Tibial artery (tissue), 4 donors: ENCODE measurements at regions not wholly inside any gene's neighbourhood (a gene's known extent, or its start where the extent isn't known, plus 50 kb on each side); places are given as distances from the start of the nearest gene placed in this dataset.

Experiments
- DNase-seq, 2 donors: peaks; one replicate each; pipeline ENCODE4 v3.0.0-alpha.2; 2019
- H3K27ac ChIP-seq, 2 donors: fragments of 200-600 bp; sonication (generic) in 1 of 2; 1 replicate in 1 of 2; 2 replicates in 1 of 2; pipeline ENCODE4 v1.5.1; 2018 to 2019; ENCODE audit warnings: mild to moderate bottlenecking in 1 of 2
- H3K27me3 ChIP-seq, 2 donors: fragments of 200-600 bp; sonication (generic) in 1 of 2; one replicate each; pipeline versions ENCODE4 v1.5.1 to v1.6.0; 2016 to 2019
- H3K36me3 ChIP-seq, 3 donors: fragments of 200-600 bp; sonication (generic) in 2 of 3; one replicate each; pipeline ENCODE4 v1.5.1; 2016 to 2019; ENCODE audit warnings: mild to moderate bottlenecking in 2 of 3
- H3K4me1 ChIP-seq, 4 donors: fragments of 200-600 bp; sonication (generic) in 2 of 4; 1 replicate in 3 of 4; 2 replicates in 1 of 4; pipeline ENCODE4 v1.5.1; 2016 to 2019
- H3K4me3 ChIP-seq, 2 donors: fragments of 200-600 bp; sonication (generic) in 1 of 2; 1 replicate in 1 of 2; 2 replicates in 1 of 2; pipeline ENCODE4 v1.5.1; 2018 to 2019; ENCODE audit warnings: mild to moderate bottlenecking in 2 of 2
- H3K9me3 ChIP-seq, 3 donors: fragments of 200-600 bp; sonication (generic) in 1 of 3; one replicate each; pipeline ENCODE4 v1.5.1; 2016 to 2019
- CTCF ChIP-seq, 2 experiments: fragments of 200-600 bp in 1 of 2; fragments of 450-650 bp in 1 of 2; IDR thresholded peaks; one replicate each; pipeline ENCODE4 v1.5.1; 2017 to 2019; ENCODE audit warnings: antibody characterized with exemption in 2 of 2, mild to moderate bottlenecking in 1 of 2, moderate library complexity in 1 of 2
- intact Hi-C: fragments of 100-400 bp; cut with DNase I; formaldehyde crosslinking; loops from one replicate; pipeline ENCODE4 v1.15.0; 2023; ENCODE audit warnings: low total_unique reads

- H3K36me3 ChIP-seq: no peaks in the 10 kb centered on the region
- H3K9me3 ChIP-seq: no peaks in the 10 kb centered on the region
- H3K4me3 ChIP-seq: no peak overlapping the region
- no peaks in the 10 kb centered on the region for H3K4me1 ChIP-seq
- H3K27me3 ChIP-seq: peaks cover 0 to 5% of the 10 kb centered on the region in 2 donors
- DNase-seq: no peak
- TF ChIP-seq CTCF (IDR thresholded peaks at IDR 0.05): no peak
- H3K27ac ChIP-seq: no peak overlapping the region
- intact Hi-C loops: loop anchor here (10.0 kb wide), 1 partner anchor 693 kb away; no protein-coding TSS in a partner anchor
Observed at GRCh38 chr2:852168-852567, 98.5 kb upstream of the SNTG2 start.

- TF ChIP-seq CTCF (IDR thresholded peaks at IDR 0.05): no peak
- H3K27me3 ChIP-seq: peaks cover 0 to 5% of the 10 kb centered on the region in 2 donors
- no peak overlapping the region for H3K4me3 ChIP-seq
- H3K36me3 ChIP-seq: no peaks in the 10 kb centered on the region
- no peak for DNase-seq
- intact Hi-C loops: loop anchor here (10.0 kb wide), 1 partner anchor 693 kb away; no protein-coding TSS in a partner anchor
- H3K27ac ChIP-seq: no peak overlapping the region
- H3K9me3 ChIP-seq: no peaks in the 10 kb centered on the region
- no peaks in the 10 kb centered on the region for H3K4me1 ChIP-seq
Observed at GRCh38 chr2:851680-852079, 99.0 kb upstream of the SNTG2 start.

- no peak for DNase-seq
- Histone ChIP-seq H3K4me3 (no peak overlapping the region), H3K27ac (no peak overlapping the region), H3K36me3 (no peaks in the 10 kb centered on the region), H3K9me3 (no peaks in the 10 kb centered on the region), H3K4me1 (no peaks in the 10 kb centered on the region), H3K27me3 (peaks cover 0 to 5% of the 10 kb centered on the region in 2 donors)
- intact Hi-C loops: loop anchor here (10.0 kb wide), 1 partner anchor 694 kb away; no protein-coding TSS in a partner anchor
- no peak for TF ChIP-seq CTCF (IDR thresholded peaks at IDR 0.05)
Observed at GRCh38 chr2:851078-851477, 99.6 kb upstream of the SNTG2 start.

- H3K36me3 ChIP-seq: no peaks in the 10 kb centered on the region
- H3K4me1 ChIP-seq: no peaks in the 10 kb centered on the region
- no peak overlapping the region for H3K4me3 ChIP-seq
- H3K27me3 ChIP-seq: peaks cover 0 to 5% of the 10 kb centered on the region in 2 donors
- no peak for DNase-seq
- no peak overlapping the region for H3K27ac ChIP-seq
- no peak for TF ChIP-seq CTCF (IDR thresholded peaks at IDR 0.05)
- H3K9me3 ChIP-seq: no peaks in the 10 kb centered on the region
- intact Hi-C loops: loop anchor here (10.0 kb wide), 1 partner anchor 694 kb away; no protein-coding TSS in a partner anchor
Observed at GRCh38 chr2:850429-850828, 100.2 kb upstream of the SNTG2 start.

GRCh38 chr2:848099-848498, 102.5 kb upstream of the SNTG2 start:
- Histone ChIP-seq H3K4me3 (no peak overlapping the region), H3K27ac (no peak overlapping the region), H3K4me1 (no peaks in the 10 kb centered on the region), H3K27me3 (peaks cover 0 to 5% of the 10 kb centered on the region in 2 donors), H3K36me3 (no peaks in the 10 kb centered on the region), H3K9me3 (no peaks in the 10 kb centered on the region)
- no peak for TF ChIP-seq CTCF (IDR thresholded peaks at IDR 0.05)
- intact Hi-C loops: no loop called here
- DNase-seq: no peak

GRCh38 chr2:847669-848068, 103.0 kb upstream of the SNTG2 start:
- Histone ChIP-seq H3K9me3 (no peaks in the 10 kb centered on the region), H3K27me3 (peaks cover 0 to 5% of the 10 kb centered on the region in 2 donors), H3K4me3 (no peak overlapping the region), H3K4me1 (no peaks in the 10 kb centered on the region), H3K36me3 (no peaks in the 10 kb centered on the region), H3K27ac (no peak overlapping the region)
- intact Hi-C loops: no loop called here
- no peak for TF ChIP-seq CTCF (IDR thresholded peaks at IDR 0.05)
- DNase-seq: no peak
